Adipose tissue (tissue), 3 donors: ENCODE measurements at regions not wholly inside any gene's neighbourhood (a gene's known extent, or its start where the extent isn't known, plus 50 kb on each side); places are given as distances from the start of the nearest gene placed in this dataset.

Experiments
- H3K27ac ChIP-seq: one replicate; pipeline ENCODE4 v1.5.1; 2013; ENCODE audit warnings: low read depth, low read length
- WGBS, 3 donors: extraction: QIAGEN DNeasy Blood & Tissue Kit; methylation state at CpG; one replicate each; pipeline ENCODE4 v1.1.7; 2013; 5-methylcytosine and 5-hydroxymethylcytosine counted together
- donor health status: healthy with polysubstance abuse.
- donor health status: Bipolar disorder and iron deficiency.
- donor health status: healthy.

DNA sequence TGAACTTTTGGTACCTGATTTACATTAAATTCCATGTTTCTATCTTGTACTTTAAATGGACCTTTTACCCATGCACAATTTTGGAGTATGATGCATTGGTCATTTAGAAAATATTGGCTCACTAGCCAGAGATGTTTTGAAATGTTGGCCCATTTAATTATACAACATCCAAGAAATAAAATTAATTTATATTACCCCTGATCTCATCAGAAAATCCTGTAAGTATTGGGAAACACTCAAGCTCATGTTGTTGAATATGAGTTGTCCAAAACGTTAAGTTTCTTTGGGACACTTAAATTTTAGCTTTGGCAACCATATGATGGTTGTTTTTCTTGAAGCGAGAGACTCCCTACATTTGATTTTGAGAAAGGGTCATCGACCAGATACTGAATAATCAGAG, 492.7 kb downstream of the RPS24 start:
- 67 to 89% (median 74%) methylated on average over 3 of the region's 3 CpGs for WGBS, 3 donors
- no peak overlapping the region for H3K27ac ChIP-seq

DNA sequence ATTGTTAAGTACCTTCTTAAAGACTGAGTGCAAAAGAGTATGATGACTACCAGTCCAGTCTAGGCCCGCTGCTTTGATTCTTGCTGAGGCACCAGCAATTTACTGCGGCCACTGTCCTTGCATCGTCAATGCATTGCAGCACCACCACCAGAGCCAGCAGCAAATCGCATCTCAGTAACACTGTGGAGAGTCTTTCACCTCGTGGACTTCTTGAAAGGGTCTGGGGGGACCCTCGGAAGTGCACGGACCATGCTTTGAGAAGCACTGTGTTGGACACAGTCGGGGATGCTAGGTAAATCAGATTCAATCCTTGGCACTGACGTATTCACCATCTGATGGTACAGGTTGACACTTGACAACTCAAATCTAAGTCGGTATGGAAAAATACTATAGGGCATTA, 493.6 kb downstream of the RPS24 start:
- no peak overlapping the region for H3K27ac ChIP-seq
- WGBS, 3 donors, result 90 to 95% (median 93%) methylated on average over 10 of the region's 10 CpGs

DNA sequence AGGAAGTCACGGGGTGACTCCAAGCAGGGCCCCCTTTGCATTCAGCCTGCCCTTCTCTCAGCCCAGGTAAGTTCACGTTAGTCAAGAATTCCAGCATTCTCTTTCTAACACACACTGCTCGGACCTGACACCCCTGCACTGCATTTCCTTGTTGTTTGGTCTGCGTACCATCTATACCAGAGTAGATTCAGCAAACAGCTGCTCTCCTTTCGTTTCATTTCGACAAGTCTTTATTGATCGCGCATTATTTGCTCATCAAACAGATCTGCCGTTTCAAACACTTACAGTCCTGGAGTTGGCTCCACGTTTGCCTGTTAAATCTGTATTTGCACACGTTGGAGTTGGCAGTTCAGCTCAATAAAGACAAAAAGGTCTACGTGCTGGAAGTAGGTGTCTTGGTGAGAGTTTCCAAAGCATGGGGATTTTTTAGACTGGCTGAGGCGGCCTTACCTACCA, 495.1 kb downstream of the RPS24 start:
- WGBS, 3 donors, result 23 to 93% (median 85%) methylated on average over 13 of the region's 13 CpGs
- no peak overlapping the region for H3K27ac ChIP-seq

DNA sequence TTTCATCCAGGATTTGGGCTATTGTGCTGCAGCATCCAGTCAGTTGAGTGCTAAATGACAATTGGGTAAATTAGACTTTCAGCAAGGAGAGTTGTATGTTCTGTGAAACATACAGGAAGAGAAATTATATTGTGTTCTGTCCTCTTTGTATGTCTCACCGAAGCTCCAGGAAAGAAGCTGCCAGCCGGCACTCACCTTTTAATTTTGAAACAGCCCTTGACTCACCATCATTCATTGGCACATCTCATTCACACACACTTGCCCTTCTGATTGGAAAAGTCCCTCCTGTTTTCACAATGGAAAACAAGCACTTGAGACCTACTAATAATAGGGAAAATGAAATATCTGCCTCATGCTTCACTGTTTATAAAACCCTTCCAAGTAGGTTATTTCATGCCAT, 495.6 kb downstream of the RPS24 start:
- WGBS, 3 donors, result 81 to 94% (median 92%) methylated on average over 2 of the region's 2 CpGs
- no peak overlapping the region for H3K27ac ChIP-seq

DNA sequence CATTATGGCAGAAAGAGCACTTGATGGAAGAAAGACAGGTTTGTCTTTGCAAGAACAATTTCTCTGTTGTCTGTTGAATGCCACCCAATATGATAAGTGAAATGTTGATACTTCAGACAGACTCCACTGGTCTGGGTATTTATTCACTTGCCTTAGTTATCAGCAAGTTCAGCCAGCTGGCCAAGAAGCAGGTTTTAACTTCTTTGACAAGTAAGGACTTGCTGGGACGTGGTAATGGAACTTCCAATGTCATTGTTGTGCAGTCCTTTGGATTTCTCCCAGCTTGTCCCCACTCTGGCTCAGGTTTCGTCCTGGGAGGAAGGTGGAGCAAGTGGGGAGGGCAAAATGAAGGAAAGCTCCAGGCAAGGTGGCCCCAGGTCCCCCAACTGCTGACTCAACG, 497.4 kb downstream of the RPS24 start:
- no peak overlapping the region for H3K27ac ChIP-seq
- 32 to 61% (median 60%) methylated on average over 3 of the region's 3 CpGs for WGBS, 3 donors

DNA sequence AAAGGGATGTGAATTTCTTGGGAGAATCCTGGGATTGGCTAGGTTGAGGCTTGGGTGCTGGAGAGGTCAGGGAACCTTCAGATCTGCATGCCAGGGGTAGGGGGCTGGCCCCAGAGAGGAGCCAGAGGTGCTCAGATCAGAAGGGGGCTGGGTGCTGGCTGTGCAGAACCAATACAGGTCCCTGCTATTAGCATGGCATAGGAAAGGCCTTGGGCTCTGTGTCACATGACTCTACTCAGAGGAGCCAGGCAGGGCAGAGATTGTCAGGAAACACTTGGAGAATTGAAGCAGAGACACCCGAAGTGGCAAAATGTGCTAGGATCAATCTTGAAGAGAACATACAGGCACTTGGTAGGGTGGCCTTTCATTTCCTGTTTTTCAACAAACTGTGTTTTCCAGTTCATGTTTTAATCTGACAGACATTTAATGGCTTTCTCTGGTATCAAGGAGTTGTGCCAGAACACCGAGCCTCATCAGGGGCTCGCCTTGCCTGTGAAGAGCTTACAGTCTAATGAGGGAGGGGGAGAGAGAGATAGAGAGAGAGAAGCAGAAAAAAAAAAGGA, 498.9 kb downstream of the RPS24 start:
- H3K27ac ChIP-seq, result no peak overlapping the region
- WGBS, 3 donors, result 69 to 75% (median 73%) methylated on average over 3 of the region's 3 CpGs

DNA sequence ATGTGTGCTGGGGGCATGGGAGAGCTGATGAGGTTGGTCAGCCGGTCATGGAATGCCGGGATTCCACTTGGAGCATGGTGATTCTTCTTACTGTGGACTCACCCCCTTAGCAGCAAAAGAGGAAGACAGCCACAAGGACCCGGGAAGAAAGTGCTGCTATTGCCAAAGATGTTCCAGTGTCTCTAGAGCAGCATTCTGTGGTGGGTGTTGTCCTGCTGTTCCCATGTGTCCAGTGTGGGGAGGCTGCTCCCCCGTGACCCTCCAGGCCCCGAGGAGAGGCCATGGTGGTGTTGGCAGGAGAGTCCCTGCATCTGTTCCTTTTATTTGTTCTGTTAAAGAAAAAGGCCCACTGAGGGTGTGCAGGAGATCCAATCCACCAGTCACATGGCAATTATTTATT, 499.4 kb downstream of the RPS24 start:
- WGBS, 3 donors, result 75 to 81% (median 78%) methylated on average over 5 of the region's 5 CpGs
- H3K27ac ChIP-seq, result no peak overlapping the region

DNA sequence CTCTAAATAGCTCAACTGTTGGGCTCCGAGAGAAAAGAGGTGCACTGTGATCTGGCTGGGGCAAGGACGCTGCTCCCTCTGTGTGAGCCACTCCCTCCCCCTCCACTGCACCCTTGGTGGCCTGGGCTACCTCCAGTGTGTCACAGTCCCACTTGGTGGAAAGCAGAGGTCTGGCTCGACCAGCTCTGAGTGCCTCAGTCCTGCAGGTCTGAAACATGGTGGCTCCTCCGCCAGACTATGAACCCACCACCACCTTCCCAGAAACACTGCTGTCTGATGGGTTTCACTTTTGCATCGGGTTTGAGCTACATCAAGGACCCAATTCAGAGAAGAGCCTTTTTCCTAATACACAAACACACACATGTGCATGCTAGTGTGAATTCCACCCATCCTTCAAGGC, 500.1 kb downstream of the RPS24 start:
- 89 to 95% (median 91%) methylated on average over 5 of the region's 5 CpGs for WGBS, 3 donors
- no peak overlapping the region for H3K27ac ChIP-seq

DNA sequence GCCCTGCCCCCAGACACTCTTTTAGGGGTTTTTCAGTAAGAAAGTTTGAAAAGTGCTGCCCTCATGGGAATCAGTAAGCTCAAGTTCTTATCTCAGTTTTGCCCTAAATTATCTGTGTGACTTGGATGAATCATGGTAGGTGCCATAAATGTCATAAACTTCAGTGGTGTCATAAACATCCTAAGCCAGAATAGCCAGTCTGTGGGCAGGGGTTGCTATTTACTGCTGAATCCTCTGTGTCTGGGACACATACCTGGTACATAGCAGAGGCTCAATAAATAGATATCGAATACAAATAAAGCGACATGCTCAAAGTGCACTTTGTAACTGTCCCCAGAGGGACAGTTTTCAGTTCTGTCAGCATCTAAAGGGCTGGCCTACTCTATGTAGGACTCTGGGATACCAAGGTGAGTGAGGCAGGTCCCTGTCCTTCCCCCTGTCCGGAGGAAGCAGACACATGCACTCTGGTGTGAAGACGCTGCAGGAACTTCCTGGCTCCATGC, 502.1 kb downstream of the RPS24 start:
- H3K27ac ChIP-seq, result no peak overlapping the region
- WGBS, 3 donors, result 87 to 93% (median 88%) methylated on average over 4 of the region's 4 CpGs

DNA sequence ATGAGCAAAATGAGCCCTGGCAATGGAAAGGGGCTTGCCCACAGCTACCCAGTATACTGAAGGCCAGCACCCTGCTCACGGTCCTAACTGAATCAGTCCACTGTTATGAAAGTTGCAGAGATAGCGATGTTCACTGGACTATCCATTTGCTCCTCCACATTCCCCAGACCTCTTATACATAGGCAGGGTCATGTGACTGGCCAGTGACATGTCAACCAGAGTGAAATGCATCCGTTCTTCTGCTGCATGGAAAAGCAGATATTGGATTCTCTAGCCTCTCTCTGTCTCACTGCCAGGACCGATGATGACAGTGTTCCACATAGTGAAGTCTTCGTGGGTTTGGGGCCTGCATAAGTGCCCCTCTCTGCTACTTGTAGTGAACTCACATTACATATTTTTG, 503.4 kb downstream of the RPS24 start:
- WGBS, 3 donors, result 94 to 97% (median 95%) methylated on average over 5 of the region's 5 CpGs
- H3K27ac ChIP-seq, result no peak overlapping the region

DNA sequence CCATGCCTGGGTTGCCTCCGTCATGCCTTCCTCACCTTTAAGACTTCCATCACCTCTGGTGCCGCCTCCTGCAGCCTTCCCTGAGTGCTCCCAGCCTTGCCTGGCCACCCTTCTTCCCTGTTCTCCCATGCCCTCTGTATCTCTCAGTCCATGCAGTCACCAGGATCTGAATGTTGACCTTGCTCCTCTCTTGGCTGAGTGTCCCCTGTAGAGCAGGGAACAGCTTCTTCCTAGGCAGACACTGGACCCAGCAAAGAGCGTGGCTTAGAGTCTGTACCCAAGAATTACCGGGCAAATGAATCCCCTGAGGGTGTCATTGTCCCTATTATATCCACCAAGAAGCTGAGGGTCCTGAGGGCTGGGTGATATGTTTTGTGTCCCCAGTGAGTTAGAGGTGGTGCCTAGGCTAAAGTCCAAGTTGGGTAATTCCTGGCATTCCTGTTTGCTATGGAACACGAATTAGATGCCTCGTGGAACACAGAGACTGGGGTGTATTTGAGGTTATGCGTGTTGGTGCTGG, 505.6 kb downstream of the RPS24 start:
- no peak overlapping the region for H3K27ac ChIP-seq
- 72 to 78% (median 75%) methylated on average over 7 of the region's 7 CpGs for WGBS, 3 donors

DNA sequence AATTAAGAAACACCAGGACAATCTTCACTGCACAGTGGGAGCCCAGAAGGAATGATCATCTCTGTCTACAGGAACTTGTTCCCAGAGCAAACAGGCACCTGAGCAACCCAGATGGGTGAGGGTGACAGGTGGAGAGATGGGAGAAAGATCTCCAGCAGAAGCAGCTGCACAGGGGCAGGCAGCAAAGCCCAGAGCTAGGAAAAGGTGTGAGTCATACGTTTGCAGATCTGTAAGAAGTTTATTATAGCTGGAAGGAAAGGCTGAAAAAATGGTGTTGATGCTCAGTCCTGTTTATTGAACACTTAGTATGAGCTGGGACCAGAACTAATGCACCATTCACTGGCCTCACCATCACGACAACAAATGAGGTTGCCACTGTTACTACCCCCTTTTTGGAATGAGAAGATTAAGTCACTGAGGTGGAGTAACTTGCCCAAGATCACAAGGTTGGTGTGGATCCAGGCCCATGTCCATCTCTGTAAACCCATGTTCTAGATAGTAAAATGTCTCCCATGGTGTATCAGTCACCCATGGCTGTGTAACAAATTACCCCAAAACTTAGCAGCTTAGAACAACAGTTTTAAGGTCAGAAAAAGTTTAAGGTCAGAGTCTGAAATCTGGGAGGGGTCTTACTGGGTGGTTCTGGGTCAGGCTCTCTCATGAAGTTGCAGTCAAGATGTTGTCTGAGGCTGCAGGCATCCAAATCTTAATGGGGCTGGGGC, 506.9 kb downstream of the RPS24 start:
- WGBS, 3 donors, result 85 to 88% (median 88%) methylated on average over 2 of the region's 2 CpGs
- H3K27ac ChIP-seq, result no peak overlapping the region

DNA sequence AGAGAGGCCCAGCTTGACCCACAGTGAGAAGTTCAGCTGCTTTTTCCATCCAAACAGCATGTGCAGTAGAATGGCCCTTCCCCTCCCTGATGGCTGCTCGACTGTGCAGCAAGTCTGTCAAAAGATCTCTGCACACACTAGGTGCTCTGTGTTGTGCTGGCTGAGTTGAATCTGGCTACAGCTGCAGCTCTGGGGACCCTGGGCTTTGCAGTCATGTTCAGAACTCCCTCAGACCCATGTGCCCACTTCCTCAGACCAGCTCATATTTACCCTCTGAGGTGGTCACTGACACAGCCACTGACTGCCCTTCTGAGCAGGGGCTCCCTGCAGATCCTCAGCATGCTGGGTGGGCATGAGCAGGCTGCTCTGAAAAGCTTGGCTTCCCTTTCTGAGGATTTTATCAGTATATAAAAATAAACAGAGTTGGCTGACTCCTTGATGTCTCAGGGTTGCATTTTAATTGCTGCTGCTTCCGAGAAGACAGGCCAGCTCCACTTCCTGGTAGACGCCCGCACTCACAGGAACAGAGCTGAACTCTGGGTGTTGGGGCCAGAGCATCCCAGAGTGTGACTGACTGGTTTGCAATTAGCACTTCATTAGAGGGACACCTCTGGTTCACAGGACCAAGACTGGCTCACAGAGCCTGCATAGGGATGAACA, 507.9 kb downstream of the RPS24 start:
- no peak overlapping the region for H3K27ac ChIP-seq
- 45 to 76% (median 51%) methylated on average over 4 of the region's 4 CpGs for WGBS, 3 donors

DNA sequence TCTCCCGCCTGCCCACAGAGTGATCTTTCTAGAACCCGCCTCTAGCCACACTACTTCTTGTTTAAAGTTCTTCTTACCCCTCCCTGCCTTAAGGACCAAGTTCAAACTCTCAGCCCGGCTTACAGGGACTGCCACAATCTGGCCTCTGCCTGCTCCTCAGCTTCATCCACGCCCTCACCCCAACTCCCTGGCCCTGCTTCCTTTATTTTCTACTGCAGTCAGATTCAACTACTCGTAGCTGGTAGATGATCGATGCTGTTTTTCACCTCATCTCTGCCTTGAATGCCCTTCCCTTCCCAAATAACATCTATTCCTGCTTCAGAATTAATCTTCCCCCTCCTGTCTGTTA, 508.5 kb downstream of the RPS24 start:
- WGBS, 3 donors, result 88 to 89% (median 88%) methylated on average over 6 of the region's 6 CpGs
- H3K27ac ChIP-seq, result no peak overlapping the region

DNA sequence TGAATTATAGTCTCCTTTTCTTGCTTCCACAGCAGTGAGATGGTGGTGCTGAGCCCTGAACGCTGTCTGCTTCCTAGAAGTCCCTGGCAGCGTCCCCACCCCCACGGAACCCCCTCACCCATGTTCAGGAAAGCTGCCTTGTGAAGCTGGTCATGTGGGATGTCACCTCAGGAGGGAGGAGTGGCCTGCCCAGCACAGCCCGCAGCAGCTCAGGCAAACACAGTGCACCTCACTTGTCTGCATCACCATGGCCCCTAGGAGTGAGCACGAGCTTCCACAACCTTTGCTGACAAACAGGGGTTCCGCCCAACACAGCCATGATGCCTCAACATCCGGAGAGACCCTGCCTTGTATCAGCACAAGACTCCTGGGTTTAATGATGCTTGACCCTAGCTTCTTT, 508.9 kb downstream of the RPS24 start:
- H3K27ac ChIP-seq, result no peak overlapping the region
- WGBS, 3 donors, result 74 to 80% (median 78%) methylated on average over 7 of the region's 7 CpGs

DNA sequence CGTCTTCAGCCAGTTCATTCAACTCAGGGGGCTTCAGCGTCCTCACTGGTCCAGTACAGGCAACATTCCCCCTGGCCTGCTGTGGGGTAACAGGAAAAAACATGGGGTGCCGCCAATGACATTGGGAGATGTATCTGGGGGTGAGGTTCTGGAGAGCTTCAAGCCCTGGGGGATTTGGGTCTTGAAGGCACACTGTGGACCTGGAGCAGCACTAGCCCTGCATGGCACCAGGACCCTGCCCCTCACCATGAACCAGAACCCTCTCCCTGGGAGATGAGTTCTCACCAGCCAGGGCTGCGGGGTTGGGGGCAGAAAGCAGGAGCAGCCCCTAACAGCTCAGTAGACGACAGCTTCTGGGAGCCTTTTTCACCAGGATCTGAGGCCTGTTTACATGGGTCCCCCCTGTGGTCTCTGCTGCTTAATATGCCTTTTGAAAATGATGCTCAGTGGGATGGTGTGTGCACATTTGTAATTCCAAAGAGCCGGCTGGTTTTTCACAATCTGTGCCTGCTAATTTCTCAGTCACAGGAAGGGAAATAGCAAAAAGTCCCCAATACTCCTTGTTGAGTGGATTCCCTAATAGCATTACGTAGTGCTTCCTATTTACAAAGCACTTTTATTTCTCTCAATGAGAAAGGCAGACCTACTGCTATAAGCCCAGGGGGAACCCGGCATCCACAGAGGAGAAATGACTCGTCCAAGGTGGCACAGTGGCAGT, 509.5 kb downstream of the RPS24 start:
- WGBS, 3 donors, result 63 to 75% (median 66%) methylated on average over 9 of the region's 9 CpGs
- no peak overlapping the region for H3K27ac ChIP-seq

DNA sequence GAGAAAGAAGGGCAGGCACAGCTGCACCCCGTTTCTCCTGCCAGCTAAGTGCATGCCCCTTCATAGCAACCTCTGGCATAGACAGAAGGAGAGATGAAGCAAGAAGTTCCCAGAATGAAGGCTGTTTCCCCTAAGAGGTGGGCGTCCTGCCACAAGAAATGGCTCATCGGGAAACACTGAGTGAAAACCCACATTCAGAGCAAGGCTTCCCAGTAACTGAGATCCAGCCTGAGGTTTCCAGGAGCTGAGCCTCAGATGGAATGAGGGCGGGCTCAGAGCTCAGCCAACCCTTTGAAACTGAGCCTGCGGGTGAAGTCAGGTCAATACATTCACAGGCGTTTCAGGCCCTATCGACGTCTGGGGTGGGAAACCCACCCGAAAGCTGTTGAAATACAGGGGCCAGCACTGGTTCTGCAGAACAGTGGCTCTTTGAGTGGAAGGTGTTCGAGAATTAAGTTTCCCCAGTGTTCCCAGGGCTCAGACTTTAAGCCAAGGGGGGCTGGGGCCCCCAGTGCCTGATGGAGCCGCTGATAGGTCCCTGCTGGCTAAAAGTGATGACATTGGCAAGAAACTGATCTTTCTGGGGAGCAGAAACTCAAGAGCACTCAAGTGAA, 510.2 kb downstream of the RPS24 start:
- H3K27ac ChIP-seq, result peak overlapping the region; percentile 34
- 56 to 61% (median 57%) methylated on average over 11 of the region's 11 CpGs for WGBS, 3 donors

DNA sequence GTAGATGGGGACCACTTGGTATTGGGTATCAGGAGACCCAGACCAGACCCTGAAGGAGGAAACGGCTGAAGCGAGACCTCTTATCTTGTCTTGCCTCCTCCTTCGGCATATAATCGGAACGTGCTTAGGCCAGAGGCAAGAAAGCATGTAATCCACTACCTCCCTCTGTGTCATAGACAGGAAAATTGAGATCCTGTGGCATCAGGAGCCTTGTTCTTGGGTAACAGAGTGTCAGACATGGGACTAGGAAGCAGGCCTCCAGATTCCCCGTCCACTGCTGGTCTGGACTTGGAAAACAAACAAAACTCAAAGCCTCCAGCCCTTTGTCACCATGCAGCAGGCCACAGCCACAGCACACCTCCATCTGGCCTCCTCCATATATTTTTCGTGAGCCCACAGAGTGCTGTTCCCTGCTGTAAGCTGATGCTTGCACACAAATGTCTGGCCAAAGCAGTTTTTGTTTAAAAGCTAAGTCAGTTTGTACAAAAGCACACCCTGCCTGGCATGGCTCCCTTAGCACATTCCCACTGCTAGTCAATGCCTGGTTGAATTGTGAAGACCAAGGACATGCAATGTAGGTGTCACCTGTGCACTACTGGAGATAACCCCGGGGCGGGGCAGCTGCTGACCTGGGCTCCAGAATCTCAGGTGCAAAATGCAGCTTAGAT, 510.9 kb downstream of the RPS24 start:
- WGBS, 3 donors, result 82 to 90% (median 89%) methylated on average over 9 of the region's 9 CpGs
- no peak overlapping the region for H3K27ac ChIP-seq
